Stimulated activated CD4-positive, alpha-beta T cell treated with anti-CD3 and anti-CD28 coated beads, TNF-alpha, amount 100 ng/mL, for 1 hour (primary cell): ENCODE measurements at regions not wholly inside any gene's neighbourhood (a gene's known extent, or its start where the extent isn't known, plus 50 kb on each side); places are given as distances from the start of the nearest gene placed in this dataset.

Experiments
- DNase-seq, 3 donors: peaks; one replicate each; pipeline ENCODE4 v3.0.0-alpha.2; 2020; ENCODE audit warnings: low read depth in 3 of 3, low spot score in 1 of 3

- no peak for DNase-seq
Observed at GRCh38 chr3:106376016-106376570, 507.3 kb upstream of the CBLB start.

- no peak for DNase-seq
Observed at GRCh38 chr3:106379251-106379750, 510.5 kb upstream of the CBLB start.

GRCh38 chr3:106380232-106380631 lies 511.4 kb upstream of the CBLB start:
- DNase-seq: no peak

- no peak for DNase-seq
Observed at GRCh38 chr3:106381286-106381938, 512.6 kb upstream of the CBLB start.

- DNase-seq: no peak
Observed at GRCh38 chr3:106381939-106382335, 513.1 kb upstream of the CBLB start.

GRCh38 chr3:106386050-106386449 lies 517.2 kb upstream of the CBLB start:
- no peak for DNase-seq

GRCh38 chr3:106392915-106393314 lies 524.1 kb upstream of the CBLB start:
- no peak for DNase-seq

GRCh38 chr3:106397006-106397405 lies 528.2 kb upstream of the CBLB start:
- DNase-seq: no peak

- DNase-seq: no peak
Observed at GRCh38 chr3:106398891-106399600, 530.2 kb upstream of the CBLB start.

- no peak for DNase-seq
Observed at GRCh38 chr3:106399761-106400160, 530.9 kb upstream of the CBLB start.

- DNase-seq: no peak
Observed at GRCh38 chr3:106401666-106402490, 533.1 kb upstream of the CBLB start.

- DNase-seq: no peak
Observed at GRCh38 chr3:106403371-106404145, 534.7 kb upstream of the CBLB start.

- no peak for DNase-seq
Observed at GRCh38 chr3:106413683-106414082, 544.9 kb upstream of the CBLB start.

GRCh38 chr3:106420628-106421027 lies 551.8 kb upstream of the CBLB start:
- no peak for DNase-seq

GRCh38 chr3:106421426-106421825 lies 552.6 kb upstream of the CBLB start:
- no peak for DNase-seq

GRCh38 chr3:106421909-106422308 lies 553.1 kb upstream of the CBLB start:
- DNase-seq: no peak

GRCh38 chr3:106423321-106424225 lies 554.8 kb upstream of the CBLB start:
- no peak for DNase-seq

- no peak for DNase-seq
Observed at GRCh38 chr3:106425026-106425425, 556.2 kb upstream of the CBLB start.

- no peak for DNase-seq
Observed at GRCh38 chr3:106425916-106426315, 557.1 kb upstream of the CBLB start.

GRCh38 chr3:106428565-106428994 lies 559.8 kb upstream of the CBLB start:
- DNase-seq: no peak
